GM12892 (cell line): ENCODE measurements at regions not wholly inside any gene's neighbourhood (a gene's known extent, or its start where the extent isn't known, plus 50 kb on each side); places are given as distances from the start of the nearest gene placed in this dataset.

Experiments
- DNase-seq: peaks from one replicate; pipeline ENCODE4 v3.0.0; 2011; ENCODE audit not compliant: insufficient read length
- FAIRE-seq: peaks from 2 replicates; lab custom pipeline; 2011; peaks lifted over from hg19 to GRCh38; lab: Jason Lieb, UNC
- POLR2A ChIP-seq: IDR thresholded peaks from 2 replicates; pipeline ENCODE4 v1.6.1; 2011; ENCODE audit warnings: low read depth, low read length, control low read depth
- POLR2AphosphoS5 ChIP-seq: IDR thresholded peaks from 2 replicates; pipeline ENCODE4 v1.6.1; 2011; ENCODE audit warnings: low read depth, low read length, control low read depth
- TAF1 ChIP-seq: IDR thresholded peaks from 2 replicates; pipeline ENCODE4 v1.6.1; 2011; ENCODE audit warnings: low read depth, mild to moderate bottlenecking, control low read depth, low read length, borderline replicate concordance

DNA sequence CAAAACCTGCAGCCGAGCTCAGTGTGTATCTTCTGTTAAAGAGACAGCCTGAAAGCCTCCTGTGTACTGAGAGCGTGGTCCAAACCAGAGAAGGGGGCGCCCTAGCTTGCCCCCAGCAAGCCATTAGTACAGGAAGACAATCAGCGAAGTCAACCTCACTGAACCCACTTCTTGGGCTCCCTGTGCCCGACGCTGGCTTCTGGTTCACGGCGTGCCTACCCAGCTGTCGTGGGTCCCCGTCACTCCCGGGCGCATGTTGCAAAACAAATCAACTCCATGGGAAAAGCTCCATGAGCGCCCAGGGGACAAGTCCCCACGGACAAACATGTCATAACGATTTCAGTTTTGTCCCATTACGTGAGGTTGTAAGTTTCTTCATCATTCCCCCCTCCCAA is 326.9 kb downstream of the SH3GL2 start:
- TF ChIP-seq TAF1 (no peak), POLR2A (no peak), POLR2AphosphoS5 (no peak)
- FAIRE-seq (no peak), DNase-seq (no peak)

DNA sequence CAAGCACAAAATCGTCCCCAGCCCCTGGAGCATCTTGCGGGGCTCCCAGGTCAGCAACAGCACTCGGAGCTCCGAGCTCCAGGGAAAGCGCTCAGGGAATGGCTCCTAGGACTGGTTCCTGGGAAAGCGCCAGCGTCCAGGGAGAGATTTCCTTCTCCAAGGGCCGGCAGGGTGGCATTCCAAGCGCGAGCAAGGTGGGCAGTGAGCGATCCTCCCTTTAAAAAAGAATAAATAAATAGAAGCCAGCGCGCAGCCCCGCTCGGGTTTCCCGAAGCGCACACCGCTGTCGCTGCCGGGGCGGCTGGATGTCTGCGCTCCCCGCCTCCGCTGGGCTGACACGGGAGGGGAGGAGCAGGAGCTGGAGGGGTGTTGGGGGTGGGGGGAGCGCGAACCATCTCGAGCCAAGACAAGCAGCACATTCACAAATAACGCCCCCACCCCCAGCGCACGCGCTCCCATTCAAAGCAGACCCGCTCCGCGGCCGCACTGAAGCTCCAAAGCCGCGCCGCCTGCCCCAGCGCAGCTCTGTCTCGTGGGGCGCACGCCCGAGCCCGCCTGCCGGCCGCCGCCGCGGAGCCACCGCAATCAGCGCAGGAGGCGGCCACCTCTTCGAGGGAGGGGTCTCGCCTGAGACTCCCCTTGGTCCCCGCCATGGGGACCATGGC is 327.4 kb downstream of the SH3GL2 start:
- FAIRE-seq (no peak), DNase-seq (peak; percentile 3)
- TF ChIP-seq POLR2A (no peak), POLR2AphosphoS5 (no peak), TAF1 (no peak)

DNA sequence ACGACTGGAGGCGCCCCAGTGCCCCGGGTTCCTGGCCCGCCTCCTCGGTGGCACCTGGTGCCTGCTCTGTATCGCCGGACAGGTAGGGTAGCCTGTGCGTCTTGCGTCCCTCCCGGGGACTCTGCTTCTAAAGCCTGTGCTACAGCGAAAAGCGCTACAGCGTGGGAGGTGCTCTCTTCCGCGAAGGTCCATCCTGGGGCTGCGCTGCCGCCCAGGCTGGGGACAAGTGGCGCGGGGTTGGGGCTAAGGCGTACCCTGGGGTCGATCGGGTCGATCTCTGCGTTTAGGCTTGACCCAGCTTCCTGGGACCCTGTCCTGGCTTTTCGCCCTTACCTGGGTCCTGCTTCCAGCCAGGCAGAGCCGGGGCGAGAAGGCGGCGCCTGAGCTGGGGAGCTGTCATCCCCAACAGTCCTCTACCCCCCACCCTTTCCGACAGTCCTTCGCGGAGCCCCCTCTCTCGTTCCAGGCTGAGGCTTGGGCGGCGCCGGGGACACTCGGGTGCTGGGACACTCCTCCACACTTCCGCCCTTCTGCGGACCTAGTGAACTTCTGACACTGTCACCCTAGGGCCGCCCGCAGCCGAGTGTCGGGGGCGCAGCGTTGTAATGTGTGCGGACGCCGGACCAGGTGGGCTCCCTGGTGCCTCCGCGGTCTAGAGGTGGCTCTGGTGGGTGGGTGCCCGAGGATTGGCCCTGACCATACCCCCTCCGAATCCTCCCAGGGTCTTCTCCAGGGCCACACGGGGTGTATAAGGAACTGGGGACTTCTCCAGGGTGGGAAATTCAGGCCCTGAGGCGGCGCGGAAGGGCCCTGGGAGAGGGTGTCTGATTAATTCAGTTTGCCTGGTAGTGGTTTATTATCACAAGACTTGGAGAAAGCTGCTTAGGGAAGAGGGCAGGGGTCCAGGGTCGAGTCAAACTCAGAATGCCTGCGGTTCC is 328.2 kb downstream of the SH3GL2 start:
- TF ChIP-seq POLR2AphosphoS5 = no peak
- peak; percentile 5 for DNase-seq
- no peak for FAIRE-seq

DNA sequence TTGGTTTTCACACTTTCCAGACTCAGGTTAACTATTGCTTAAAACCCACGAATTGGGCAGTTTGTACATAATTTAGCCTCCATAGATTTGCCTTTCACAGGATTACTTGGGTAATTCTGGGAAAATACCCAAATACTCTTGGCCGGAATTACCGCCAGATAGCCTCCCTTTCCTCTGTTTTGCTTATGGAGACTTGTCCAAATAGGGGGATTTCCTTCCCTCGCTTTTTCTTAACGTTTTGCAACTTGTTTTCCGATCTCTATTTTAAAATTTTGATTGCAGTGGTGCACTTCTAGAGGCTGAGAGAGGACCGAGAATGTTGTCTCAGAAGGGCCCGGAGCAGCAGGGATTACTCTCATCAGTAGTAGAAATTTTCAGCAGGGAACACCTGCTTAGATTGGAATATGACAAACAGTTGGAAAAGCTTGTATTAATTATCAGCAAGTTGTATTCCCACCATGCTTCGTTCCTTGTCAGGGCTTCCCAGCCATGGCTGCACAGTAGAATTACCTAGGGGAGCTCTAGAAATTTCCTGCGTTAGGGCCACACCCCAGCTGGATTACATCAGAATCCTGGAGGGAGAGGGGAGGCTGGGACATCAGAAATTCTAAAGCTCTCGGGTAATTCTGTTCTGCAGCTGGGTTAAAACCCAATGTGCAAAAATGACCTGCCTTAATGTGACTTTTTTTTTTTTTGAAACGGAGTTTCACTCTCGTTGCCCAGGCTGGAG is 329.1 kb downstream of the SH3GL2 start:
- TF ChIP-seq TAF1 (no peak), POLR2AphosphoS5 (no peak), POLR2A (no peak)
- no peak for DNase-seq
- FAIRE-seq = no peak

DNA sequence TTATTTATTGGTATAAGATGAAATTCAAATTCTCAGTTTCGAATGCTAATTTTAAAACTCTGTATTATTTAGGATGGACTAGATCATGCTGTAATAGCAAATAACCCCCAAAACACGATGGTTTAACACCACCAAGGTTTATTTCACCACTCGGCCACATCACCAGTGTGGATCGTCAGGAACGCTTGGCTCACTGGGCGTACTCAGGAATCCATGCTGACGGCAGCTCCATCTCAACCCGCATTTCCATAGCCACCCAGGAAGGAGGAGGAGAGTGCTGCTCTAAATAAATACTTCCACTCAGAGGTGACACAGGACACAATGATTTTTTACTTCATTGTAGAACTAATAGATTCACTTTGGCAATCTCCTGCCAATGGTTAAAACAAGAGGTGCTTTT is 347.4 kb downstream of the SH3GL2 start:
- DNase-seq (no peak), FAIRE-seq (no peak)
- TF ChIP-seq POLR2AphosphoS5 (no peak), POLR2A (no peak), TAF1 (no peak)

DNA sequence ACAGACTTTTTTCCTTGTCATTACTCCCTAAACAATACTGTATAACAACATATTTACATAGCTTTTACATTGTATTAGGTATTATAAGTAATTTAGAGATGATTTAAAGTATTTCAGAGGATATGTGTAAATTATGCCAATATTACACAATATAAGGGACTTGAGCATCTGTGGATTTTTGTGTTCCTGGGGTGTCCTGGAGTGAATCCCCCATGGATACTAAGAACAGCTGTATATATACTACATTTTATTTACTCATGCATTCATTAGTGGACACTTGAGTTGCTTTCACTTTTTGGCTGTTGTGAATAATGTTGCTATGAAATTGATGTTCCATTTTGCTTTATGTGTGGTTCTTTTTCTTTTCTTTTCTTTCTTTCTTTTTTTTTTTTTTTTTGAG is 348.8 kb downstream of the SH3GL2 start:
- DNase-seq (no peak), FAIRE-seq (no peak)
- TF ChIP-seq POLR2AphosphoS5 (no peak), POLR2A (no peak), TAF1 (no peak)

DNA sequence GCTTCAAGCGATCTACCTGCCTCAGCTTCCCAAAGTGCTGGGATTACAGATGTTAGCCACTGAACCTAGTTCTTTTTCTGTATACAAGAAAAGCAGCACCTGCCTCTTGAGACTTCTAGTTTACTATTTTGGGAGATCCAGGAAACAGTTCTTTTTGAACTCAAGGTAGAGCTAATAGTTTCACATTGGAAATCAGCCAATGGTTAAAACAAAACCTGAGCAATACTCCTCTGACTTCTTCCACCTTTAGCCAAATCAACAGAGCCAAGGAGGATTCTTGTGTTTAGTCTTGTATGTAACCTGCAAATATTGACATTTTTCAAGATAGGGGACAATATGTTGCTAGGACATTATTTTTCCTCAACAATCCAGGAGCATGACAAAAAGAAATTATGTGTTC is 349.4 kb downstream of the SH3GL2 start:
- no peak for FAIRE-seq
- TF ChIP-seq POLR2AphosphoS5 (no peak), POLR2A (no peak), TAF1 (no peak)

DNA sequence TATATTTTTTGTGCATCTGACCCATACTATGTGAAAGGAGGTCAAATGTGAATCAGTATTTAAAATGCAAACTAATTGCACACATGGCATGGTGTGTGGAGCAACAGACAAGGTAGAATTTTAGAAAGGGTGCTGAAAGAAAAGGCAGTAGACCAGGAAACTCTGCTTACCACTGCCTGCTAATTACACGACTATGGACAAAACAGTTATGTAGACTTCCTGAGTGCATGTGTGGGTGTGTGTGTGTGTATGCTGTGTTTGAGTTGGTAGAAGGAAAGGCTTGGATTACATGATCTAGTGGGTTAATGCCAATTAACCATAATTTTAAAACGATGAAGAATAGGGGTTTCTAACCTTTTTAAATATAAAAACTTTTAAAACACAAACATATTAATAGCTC is 349.9 kb downstream of the SH3GL2 start:
- no peak for FAIRE-seq
- DNase-seq = no peak
- TF ChIP-seq POLR2A = no peak
- TF ChIP-seq TAF1 = no peak
- TF ChIP-seq POLR2AphosphoS5 = no peak

More for the DNA sequence above, 349.4 kb downstream of the SH3GL2 start:
- no peak for DNase-seq

DNA sequence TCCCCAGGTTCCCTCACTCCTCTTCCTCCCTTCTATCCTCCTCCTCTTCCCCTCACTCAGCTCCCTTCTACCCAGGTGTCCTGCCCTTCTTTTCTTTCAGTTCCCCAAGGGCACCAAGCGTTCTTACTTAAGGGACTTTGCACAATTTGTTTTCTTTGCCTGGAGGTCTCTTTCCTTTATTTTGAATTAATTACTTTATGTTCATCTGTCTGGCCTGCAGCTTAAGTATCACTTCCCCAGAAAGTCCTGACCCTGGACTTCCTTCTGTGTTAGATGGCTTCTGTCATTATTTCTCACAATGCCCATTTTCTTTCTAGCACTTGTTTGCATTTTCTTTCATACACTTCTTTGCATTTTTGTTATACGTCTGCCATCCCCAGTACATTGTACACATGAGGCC is 350.6 kb downstream of the SH3GL2 start:
- TF ChIP-seq TAF1 (no peak), POLR2AphosphoS5 (no peak), POLR2A (no peak)
- DNase-seq (no peak), FAIRE-seq (no peak)

DNA sequence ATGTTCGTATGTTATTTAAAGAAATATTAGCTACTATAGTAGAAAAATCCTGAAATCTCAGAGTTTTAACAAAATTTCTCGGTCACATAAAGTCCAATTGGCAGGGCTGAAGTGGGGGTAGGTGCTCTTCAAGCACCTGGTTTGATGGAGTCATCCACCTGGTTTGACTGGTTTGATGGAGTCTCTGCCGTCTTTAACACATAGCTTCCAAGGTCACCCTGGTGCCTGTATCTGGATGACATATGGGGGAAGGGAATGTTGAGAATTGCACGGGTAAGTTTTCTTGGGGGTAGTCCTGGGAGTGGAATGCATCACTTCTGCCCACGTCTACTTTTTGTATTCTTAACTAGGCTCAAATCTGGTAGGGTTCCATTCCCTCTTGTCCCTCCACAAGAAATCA is 351.2 kb downstream of the SH3GL2 start:
- no peak for DNase-seq
- no peak for FAIRE-seq
- TF ChIP-seq POLR2AphosphoS5 = no peak
- no peak for TF ChIP-seq TAF1
- no peak for TF ChIP-seq POLR2A

DNA sequence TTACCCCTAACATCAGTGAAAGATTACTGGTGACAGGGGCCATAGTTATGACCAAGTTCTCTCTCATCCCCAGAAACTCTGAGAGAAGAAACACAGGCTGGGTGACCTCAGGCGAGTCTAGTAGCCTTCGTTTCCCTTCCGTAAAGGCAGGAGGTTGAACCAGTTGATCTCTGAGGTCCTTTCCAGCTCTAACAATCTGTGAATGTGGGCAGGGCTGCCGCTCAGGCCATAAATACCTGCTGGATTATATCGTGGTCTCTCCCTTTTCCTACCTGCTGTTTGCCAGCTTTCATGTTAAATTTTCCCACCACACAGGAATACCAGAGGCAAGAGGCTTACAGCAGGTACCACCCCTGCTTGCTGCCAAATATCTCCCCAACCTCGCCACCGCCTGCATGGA is 357.5 kb downstream of the SH3GL2 start:
- FAIRE-seq (no peak), DNase-seq (no peak)
- TF ChIP-seq TAF1 = no peak
- no peak for TF ChIP-seq POLR2A
- TF ChIP-seq POLR2AphosphoS5 = no peak

DNA sequence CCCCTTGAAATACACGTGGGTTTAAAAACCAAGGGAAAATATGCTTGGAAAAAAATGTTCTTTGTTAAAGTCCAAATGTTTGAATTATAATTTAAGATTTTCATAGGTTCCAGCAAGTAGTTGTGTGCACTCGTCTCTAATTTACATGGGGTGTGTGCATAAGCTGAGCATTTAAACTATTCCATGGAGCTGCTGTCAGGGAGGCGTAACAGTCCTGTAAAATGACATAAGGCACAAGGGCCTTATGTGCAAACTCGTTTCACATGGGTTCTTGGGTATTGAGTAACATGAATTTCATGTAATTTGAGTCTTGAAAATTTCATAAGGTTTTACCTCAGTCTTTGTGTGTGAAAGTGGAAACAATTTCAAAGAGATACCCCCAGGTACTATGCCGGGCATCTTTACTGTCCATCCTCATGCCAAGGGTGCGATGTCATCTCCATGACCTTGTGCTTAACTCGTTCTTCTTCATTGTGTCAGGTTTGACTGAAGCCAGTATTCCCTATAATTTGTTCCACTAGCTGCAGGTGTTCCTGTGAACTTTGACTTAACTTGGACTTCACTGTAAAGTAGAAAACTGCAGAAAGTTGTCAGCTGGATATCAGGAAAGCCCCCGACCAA is 359.3 kb downstream of the SH3GL2 start:
- FAIRE-seq = no peak
- TF ChIP-seq TAF1 = no peak
- TF ChIP-seq POLR2AphosphoS5 = no peak
- DNase-seq = no peak
